IMR-90 (cell line): ENCODE measurements at regions not wholly inside any gene's neighbourhood (a gene's known extent, or its start where the extent isn't known, plus 50 kb on each side); places are given as distances from the start of the nearest gene placed in this dataset.

Experiments
- ATAC-seq: fragments of 200-7000 bp; cut with Tn5 transposase; 2 replicates; pipeline ENCODE4 v1.9.1; 2020; ENCODE audit warnings: low read depth, mild to moderate bottlenecking, moderate library complexity
- BruUV-seq: library from RNA; stranded (reverse); fragments of 400-500 nt; replicated peaks from 2 replicates; lab custom pipeline; 2021; lab: Mats Ljungman, UMichigan
- CTCF ChIA-PET: fragments of 300-600 bp; formaldehyde crosslinking; extraction: SDS; loops from one replicate; lab custom pipeline; 2021; ENCODE audit warnings: antibody characterized with exemption; lab: Yijun Ruan, JAX
- POLR2A ChIA-PET: fragments of 300-600 bp; sonication (Branson Sonifier 250); formaldehyde crosslinking; loops from one replicate; lab custom pipeline; 2022; ENCODE audit warnings: antibody characterized with exemption; ENCODE audit not compliant: unreplicated experiment; lab: Charles Lee
- DNase-seq: peaks from one replicate; pipeline ENCODE4 v3.0.0; 2013
- H2AFZ ChIP-seq: replicated peaks from 2 replicates; pipeline ENCODE3; 2013; ENCODE audit warnings: low read length, mild to moderate bottlenecking; ENCODE audit not compliant: poor library complexity
- H2AK5ac ChIP-seq: 2 replicates; pipeline ENCODE4 v1.6.1; 2013; ENCODE audit warnings: low read depth, low read length, inconsistent platforms
- H2AK9ac ChIP-seq: replicated peaks from 2 replicates; pipeline ENCODE3; 2013; ENCODE audit warnings: mild to moderate bottlenecking, low read depth, low read length, moderate library complexity; ENCODE audit not compliant: poor library complexity
- H2BK120ac ChIP-seq: 2 replicates; pipeline ENCODE4 v1.6.1; 2013; ENCODE audit warnings: low read depth, low read length, inconsistent platforms
- H2BK15ac ChIP-seq: 3 replicates; pipeline ENCODE4 v1.6.1; 2013; ENCODE audit warnings: low read depth, low read length, inconsistent platforms
- H2BK20ac ChIP-seq: 2 replicates; pipeline ENCODE4 v1.6.1; 2013; ENCODE audit warnings: low read depth, mild to moderate bottlenecking, inconsistent platforms, low read length, moderate library complexity
- H2BK5ac ChIP-seq: 2 replicates; pipeline ENCODE4 v1.6.1; 2013; ENCODE audit warnings: mild to moderate bottlenecking, low read depth, low read length, inconsistent platforms; ENCODE audit not compliant: poor library complexity, severe bottlenecking
- H3K14ac ChIP-seq: replicated peaks from 2 replicates; pipeline ENCODE4 v1.6.1; 2013; ENCODE audit warnings: low read depth, low read length, inconsistent platforms
- H3K18ac ChIP-seq: 2 replicates; pipeline ENCODE4 v1.6.1; 2013; ENCODE audit warnings: low read depth, low read length, control low read depth
- H3K23ac ChIP-seq: 2 replicates; pipeline ENCODE4 v1.6.1; 2013; ENCODE audit warnings: low read depth, low read length, inconsistent platforms
- H3K27ac ChIP-seq: 2 replicates; pipeline ENCODE4 v1.5.1; 2013; ENCODE audit warnings: mild to moderate bottlenecking, control low read depth, low read length; ENCODE audit not compliant: insufficient read depth
- H3K27me3 ChIP-seq: 2 replicates; pipeline ENCODE4 v1.6.1; 2013; ENCODE audit warnings: low read length; ENCODE audit not compliant: control insufficient read depth, insufficient read depth
- H3K36me3 ChIP-seq: 2 replicates; pipeline ENCODE4 v1.6.1; 2013; ENCODE audit warnings: low read length, mixed read lengths; ENCODE audit not compliant: control insufficient read depth, insufficient read depth
- H3K4ac ChIP-seq: 2 replicates; pipeline ENCODE4 v1.6.1; 2013; ENCODE audit warnings: low read depth, low read length, inconsistent platforms
- H3K4me1 ChIP-seq: 2 replicates; pipeline ENCODE4 v1.6.1; 2013; ENCODE audit warnings: low read length, mixed read lengths; ENCODE audit not compliant: control insufficient read depth, insufficient read depth
- H3K4me2 ChIP-seq: 2 replicates; pipeline ENCODE4 v1.6.1; 2013; ENCODE audit warnings: low read depth, mild to moderate bottlenecking, control low read depth, low read length, moderate library complexity
- H3K4me3 ChIP-seq: 2 replicates; pipeline ENCODE4 v1.5.1; 2013; ENCODE audit warnings: low read depth, mild to moderate bottlenecking, control low read depth, low read length, moderate library complexity; ENCODE audit not compliant: insufficient read depth
- H3K56ac ChIP-seq: 2 replicates; pipeline ENCODE4 v1.6.1; 2013; ENCODE audit warnings: low read length, inconsistent platforms; ENCODE audit not compliant: insufficient read depth; ENCODE audit errors: extremely low read depth
- H3K79me1 ChIP-seq, 2 experiments: 2 replicates each; pipeline ENCODE4 v1.6.1; 2013; ENCODE audit warnings: low read length in 2 of 2, inconsistent platforms in 1 of 2, low read depth in 1 of 2
- H3K9ac ChIP-seq: 2 replicates; pipeline ENCODE4 v1.6.1; 2013; ENCODE audit warnings: low read depth, low read length, control low read depth
- H3K9me1 ChIP-seq: 2 replicates; pipeline ENCODE4 v1.6.1; 2013; ENCODE audit warnings: low read length, inconsistent platforms; ENCODE audit not compliant: insufficient read depth
- H3K9me3 ChIP-seq: 2 replicates; pipeline ENCODE4 v1.6.1; 2013; ENCODE audit warnings: low read length; ENCODE audit not compliant: control insufficient read depth, insufficient read depth
- H4K20me1 ChIP-seq: 2 replicates; pipeline ENCODE4 v1.6.1; 2013; ENCODE audit warnings: low read length, inconsistent platforms; ENCODE audit not compliant: insufficient read depth
- H4K5ac ChIP-seq: 2 replicates; pipeline ENCODE4 v1.6.1; 2013; ENCODE audit warnings: mild to moderate bottlenecking, low read depth, low read length, control low read depth
- H4K8ac ChIP-seq, 2 experiments: 2 replicates each; pipeline ENCODE4 v1.6.1; 2013; ENCODE audit warnings: low read depth in 2 of 2, low read length in 2 of 2, control low read depth in 1 of 2, inconsistent platforms in 1 of 2
- H4K91ac ChIP-seq: 2 replicates; pipeline ENCODE4 v1.6.1; 2013; ENCODE audit warnings: low read depth, low read length, inconsistent platforms; ENCODE audit not compliant: insufficient read depth
- CEBPB ChIP-seq: IDR thresholded peaks from 2 replicates; pipeline ENCODE4 v1.6.1; 2012; ENCODE audit warnings: low read depth, low read length, improper control_type of control experiment
- CHD1 ChIP-seq: IDR thresholded peaks from 2 replicates; pipeline ENCODE4 v1.6.1; 2012; ENCODE audit warnings: low read depth, low read length, improper control_type of control experiment
- FOS ChIP-seq: fragments of 150-350 bp; IDR thresholded peaks from 2 replicates; pipeline ENCODE4 v1.6.1; 2016; ENCODE audit warnings: low read depth, low read length
- MAFK ChIP-seq: IDR thresholded peaks from 2 replicates; pipeline ENCODE4 v1.6.1; 2012; ENCODE audit warnings: low read depth, low read length, improper control_type of control experiment
- MAZ ChIP-seq: IDR thresholded peaks from 2 replicates; pipeline ENCODE4 v1.6.1; 2012; ENCODE audit warnings: low read depth, mild to moderate bottlenecking, low read length, improper control_type of control experiment, moderate library complexity, borderline replicate concordance
- MXI1 ChIP-seq: IDR thresholded peaks from 2 replicates; pipeline ENCODE4 v1.6.1; 2012; ENCODE audit warnings: low read depth, mild to moderate bottlenecking, low read length, moderate library complexity, borderline replicate concordance
- POLR2A ChIP-seq: IDR thresholded peaks from 2 replicates; pipeline ENCODE4 v1.6.1; 2012; ENCODE audit warnings: mild to moderate bottlenecking, low read depth, low read length
- RCOR1 ChIP-seq: IDR thresholded peaks from 2 replicates; pipeline ENCODE4 v1.6.1; 2012; ENCODE audit warnings: mild to moderate bottlenecking, low read length, improper control_type of control experiment; ENCODE audit not compliant: insufficient replicate concordance
- RFX5 ChIP-seq: IDR thresholded peaks from 2 replicates; pipeline ENCODE4 v1.8.0; 2012; ENCODE audit warnings: low read depth, mild to moderate bottlenecking, low read length, moderate library complexity
- SMC3 ChIP-seq: fragments of 150-350 bp; IDR thresholded peaks from 2 replicates; pipeline ENCODE4 v1.6.1; 2016; ENCODE audit warnings: low read depth, mild to moderate bottlenecking, antibody characterized with exemption, low read length, moderate library complexity
- dilution Hi-C: fragments of 300-500 bp; cut with HindIII; formaldehyde crosslinking; loops from one replicate; pipeline ENCODE4 v1.14.3; 2018; ENCODE audit warnings: low sequenced_read_pairs; ENCODE audit not compliant: unreplicated experiment
- in situ Hi-C: fragments of 300-500 bp; cut with MboI; formaldehyde crosslinking; loops from 3 replicates; pipeline ENCODE4 v1.14.3; 2019; ENCODE audit warnings: low sequenced_read_pairs, inconsistent platforms, mixed read lengths
- intact Hi-C: fragments of 100-400 bp; cut with micrococcal nuclease; formaldehyde crosslinking; loops from 2 replicates; pipeline ENCODE4 v1.10.0; 2022

DNA sequence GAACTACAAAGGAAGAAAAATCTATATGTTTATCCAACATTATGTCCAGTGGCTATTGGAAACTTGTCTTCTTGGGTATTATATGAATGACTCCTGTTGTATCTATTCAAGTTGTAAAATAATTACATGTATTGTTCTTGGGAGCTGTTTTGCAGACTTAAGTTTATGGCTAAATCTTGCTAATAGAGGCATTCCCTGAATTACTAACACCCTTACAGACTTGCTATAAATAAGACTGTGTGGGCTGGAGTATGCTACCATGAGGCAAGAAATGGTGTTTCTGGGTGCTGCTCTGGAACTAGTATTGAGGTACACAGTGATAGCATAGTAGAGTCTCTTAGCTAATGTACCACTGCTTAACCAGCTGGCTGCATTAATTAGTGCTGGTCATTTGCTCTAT is 155.1 kb downstream of the HIPK3 start:
- no peaks in the 10 kb centered on the region for H4K20me1 ChIP-seq
- BruUV-seq = no TSS peak

More for the DNA sequence above, 155.1 kb downstream of the HIPK3 start:
- POLR2A ChIA-PET = no interaction called here
- dilution Hi-C loops = no loop called here
- Histone ChIP-seq H3K23ac (no peak overlapping the region), H3K9me1 (no peaks in the 10 kb centered on the region), H3K9me3 (no peaks in the 10 kb centered on the region), H3K14ac (no peak overlapping the region; the same call in 1 of the 2 replicates), H3K4me3 (no peak overlapping the region), H3K79me1 (peaks cover 0 to 31% of the 10 kb centered on the region in 2 experiments; a peak in 2 of 4 replicates), H3K9ac (no peak overlapping the region), H4K91ac (no peak overlapping the region), H2AFZ (no peak overlapping the region), H4K5ac (no peak overlapping the region), H2AK9ac (no peak overlapping the region), H3K4me1 (no peaks in the 10 kb centered on the region), H3K18ac (no peak overlapping the region), H3K27me3 (no peaks in the 10 kb centered on the region), H3K4ac (no peak overlapping the region), H3K27ac (no peak overlapping the region), H4K8ac (no peak overlapping the region), H3K4me2 (peak overlapping the region; percentile 28; the same call in 1 of the 2 replicates), H3K56ac (no peak overlapping the region), H2BK20ac (no peak overlapping the region), H2BK120ac (no peak overlapping the region), H3K36me3 (no peaks in the 10 kb centered on the region), H2BK5ac (no peak overlapping the region), H2AK5ac (no peak overlapping the region), H2BK15ac (no peak overlapping the region)
- ATAC-seq (no peak), DNase-seq (no peak)
- CTCF ChIA-PET = no interaction called here
- intact Hi-C loops = no loop called here
- no peak for TF ChIP-seq MAZ
- no peak for TF ChIP-seq SMC3
- no peak for TF ChIP-seq CEBPB
- TF ChIP-seq RFX5 = no peak
- TF ChIP-seq CHD1 = no peak
- no peak for TF ChIP-seq MAFK
- TF ChIP-seq POLR2A = no peak
- no peak for TF ChIP-seq FOS
- TF ChIP-seq MXI1 = no peak
- TF ChIP-seq RCOR1 = no peak
- in situ Hi-C loops = no loop called here
